H1 (cell line): ENCODE measurements at regions not wholly inside any gene's neighbourhood (a gene's known extent, or its start where the extent isn't known, plus 50 kb on each side); places are given as distances from the start of the nearest gene placed in this dataset.

Source experiments
- CTCF ChIA-PET: fragments of 300-600 bp; sonication (Branson Sonifier 250); formaldehyde crosslinking; loops from one replicate; lab custom pipeline; 2021; ENCODE audit not compliant: partially characterized antibody; lab: Charles Lee
- POLR2A ChIA-PET: fragments of 300-600 bp; sonication (Branson Sonifier 250); formaldehyde crosslinking; loops from one replicate; lab custom pipeline; 2021; ENCODE audit warnings: inconsistent platforms; ENCODE audit not compliant: partially characterized antibody; lab: Charles Lee
- DNase-seq, 2 experiments: peaks; one replicate each; pipeline versions ENCODE4 v3.0.0 to v3.0.0-alpha.2; 2010 to 2022; ENCODE audit warnings: low spot score in 2 of 2, low read depth in 1 of 2, mixed read lengths in 1 of 2
- FAIRE-seq: peaks from 2 replicates; lab custom pipeline; 2011; peaks lifted over from hg19 to GRCh38; lab: Jason Lieb, UNC
- H2AFZ ChIP-seq: 2 replicates; pipeline ENCODE4 v1.8.1; 2012; ENCODE audit warnings: low read length, inconsistent platforms
- H2AK5ac ChIP-seq: 2 replicates; pipeline ENCODE4 v1.6.1; 2013; ENCODE audit warnings: low read depth, low read length
- H2BK120ac ChIP-seq: replicated peaks from 2 replicates; pipeline ENCODE3; 2013; ENCODE audit warnings: low read depth, low read length, inconsistent platforms
- H2BK12ac ChIP-seq: 2 replicates; pipeline ENCODE4 v1.6.1; 2013; ENCODE audit warnings: low read depth, low read length
- H2BK15ac ChIP-seq: 2 replicates; pipeline ENCODE4 v1.6.1; 2013; ENCODE audit warnings: low read length
- H2BK20ac ChIP-seq: 2 replicates; pipeline ENCODE4 v1.6.1; 2013; ENCODE audit warnings: low read length
- H2BK5ac ChIP-seq: 2 replicates; pipeline ENCODE4 v1.6.1; 2013; ENCODE audit warnings: low read depth, low read length
- H3K14ac ChIP-seq: 2 replicates; pipeline ENCODE4 v1.6.1; 2013; ENCODE audit warnings: inconsistent platforms; ENCODE audit not compliant: insufficient read length
- H3K18ac ChIP-seq: 2 replicates; pipeline ENCODE4 v1.6.1; 2013; ENCODE audit warnings: low read length; ENCODE audit errors: extremely low read depth
- H3K23ac ChIP-seq: 2 replicates; pipeline ENCODE4 v1.6.1; 2013; ENCODE audit warnings: inconsistent platforms; ENCODE audit not compliant: insufficient read length
- H3K23me2 ChIP-seq: 2 replicates; pipeline ENCODE4 v1.6.1; 2013; ENCODE audit warnings: low read depth, low read length
- H3K27ac ChIP-seq: 2 replicates; pipeline ENCODE4 v1.6.1; 2011; ENCODE audit warnings: low read depth, low read length, inconsistent platforms
- H3K27me3 ChIP-seq, 4 experiments: replicated peaks in 1 of 4; 1 replicate in 1 of 4; 2 replicates in 3 of 4; pipeline versions ENCODE4 v1.6.1 to v1.8.1; 2011 to 2013; ENCODE audit warnings: low read length in 3 of 4, mild to moderate bottlenecking in 3 of 4, inconsistent platforms in 2 of 4, mixed read lengths in 2 of 4, moderate library complexity in 1 of 4; ENCODE audit not compliant: control insufficient read depth in 3 of 4, insufficient read depth in 3 of 4; ENCODE audit errors: extremely low read depth in 1 of 4
- H3K36me3 ChIP-seq, 4 experiments: 2 replicates each; pipeline versions ENCODE4 v1.6.1 to v1.8.1; 2011 to 2013; ENCODE audit warnings: mild to moderate bottlenecking in 4 of 4, low read length in 3 of 4, moderate library complexity in 2 of 4, control low read depth in 1 of 4, inconsistent platforms in 1 of 4; ENCODE audit not compliant: insufficient read depth in 4 of 4, control insufficient read depth in 2 of 4
- H3K4ac ChIP-seq: replicated peaks from 2 replicates; pipeline ENCODE3; 2013; ENCODE audit warnings: low read length, low read depth, mixed read lengths, inconsistent platforms; ENCODE audit not compliant: insufficient read length
- H3K4me1 ChIP-seq, 4 experiments: replicated peaks in 1 of 4; 1 replicate in 1 of 4; 2 replicates in 3 of 4; pipeline versions ENCODE4 v1.6.1 to v1.8.1; 2011 to 2013; ENCODE audit warnings: low read length in 3 of 4, inconsistent platforms in 2 of 4, mixed read lengths in 1 of 4; ENCODE audit not compliant: insufficient read depth in 4 of 4, control insufficient read depth in 3 of 4
- H3K4me2 ChIP-seq, 2 experiments: 2 replicates each; pipeline versions ENCODE4 v1.6.1 to v1.8.1; 2011 to 2013; ENCODE audit warnings: low read depth in 2 of 2, low read length in 2 of 2, control low read depth in 1 of 2, inconsistent platforms in 1 of 2, mild to moderate bottlenecking in 1 of 2; ENCODE audit not compliant: insufficient read depth in 1 of 2
- H3K4me3 ChIP-seq, 4 experiments: fragments of 200-600, 300-600 bp in 1 of 4; sonication (generic), shearing (Covaris generic), sonication (Bioruptor Twin) in 1 of 4; 2 replicates each; pipeline versions ENCODE4 v1.5.1 to v1.8.1; 2011 to 2016; ENCODE audit warnings: low read length in 4 of 4, low read depth in 3 of 4, control low read depth in 2 of 4, inconsistent platforms in 2 of 4, mild to moderate bottlenecking in 2 of 4, mixed read lengths in 1 of 4, moderate library complexity in 1 of 4; ENCODE audit not compliant: insufficient read depth in 2 of 4; ENCODE audit errors: extremely low read depth in 1 of 4
- H3K56ac ChIP-seq: replicated peaks from 2 replicates; pipeline ENCODE3; 2013; ENCODE audit warnings: low read depth, mild to moderate bottlenecking, mixed read lengths, low read length, inconsistent platforms; ENCODE audit not compliant: insufficient read length
- H3K79me1 ChIP-seq: 2 replicates; pipeline ENCODE4 v1.6.1; 2013; ENCODE audit warnings: low read depth, low read length, control low read depth
- H3K79me2 ChIP-seq, 2 experiments: 2 replicates each; pipeline versions ENCODE4 v1.6.1 to v1.8.1; 2012 to 2013; ENCODE audit warnings: low read length in 2 of 2, mild to moderate bottlenecking in 2 of 2, inconsistent platforms in 1 of 2; ENCODE audit not compliant: insufficient read depth in 2 of 2, control insufficient read depth in 1 of 2
- H3K9ac ChIP-seq, 4 experiments: replicated peaks in 1 of 4; 1 replicate in 1 of 4; 2 replicates in 3 of 4; pipeline versions ENCODE4 v1.6.1 to v1.8.1; 2011 to 2013; ENCODE audit warnings: low read depth in 3 of 4, low read length in 3 of 4, control low read depth in 2 of 4, mild to moderate bottlenecking in 2 of 4, moderate library complexity in 2 of 4, inconsistent platforms in 1 of 4; ENCODE audit errors: extremely low read depth in 1 of 4
- H3K9me3 ChIP-seq, 2 experiments: 2 replicates each; pipeline versions ENCODE4 v1.6.1 to v1.8.1; 2012 to 2013; ENCODE audit warnings: mild to moderate bottlenecking in 2 of 2, moderate library complexity in 2 of 2, control low read depth in 1 of 2, inconsistent platforms in 1 of 2, low read depth in 1 of 2, low read length in 1 of 2, mixed read lengths in 1 of 2; ENCODE audit not compliant: insufficient read depth in 2 of 2
- H4K20me1 ChIP-seq, 2 experiments: replicated peaks in 1 of 2; 2 replicates each; pipeline versions ENCODE3 to v1.8.1; 2011 to 2013; ENCODE audit warnings: inconsistent platforms in 2 of 2, low read length in 2 of 2, mild to moderate bottlenecking in 1 of 2; ENCODE audit not compliant: insufficient read depth in 2 of 2, control insufficient read depth in 1 of 2
- H4K5ac ChIP-seq: 2 replicates; pipeline ENCODE4 v1.6.1; 2013; ENCODE audit warnings: low read length, low read depth, mixed read lengths, inconsistent platforms; ENCODE audit not compliant: insufficient read length
- H4K8ac ChIP-seq: 2 replicates; pipeline ENCODE4 v1.8.0; 2013; ENCODE audit warnings: mild to moderate bottlenecking, moderate library complexity, low read length, inconsistent platforms; ENCODE audit not compliant: insufficient read depth; ENCODE audit errors: extremely low read depth
- H4K91ac ChIP-seq: replicated peaks from 2 replicates; pipeline ENCODE3; 2013; ENCODE audit warnings: low read length, mixed read lengths, inconsistent platforms; ENCODE audit not compliant: insufficient read length
- ASH2L ChIP-seq: fragments of 200-600, 300-600 bp; sonication (generic); IDR thresholded peaks from one replicate; pipeline ENCODE4 v1.7.1; 2017; ENCODE audit warnings: low read length
- BRCA1 ChIP-seq: IDR thresholded peaks from 2 replicates; pipeline ENCODE4 v1.6.1; 2012; ENCODE audit warnings: low read depth, low read length, improper control_type of control experiment
- CREB1 ChIP-seq: IDR thresholded peaks from 2 replicates; pipeline ENCODE4 v1.6.1; 2012; ENCODE audit warnings: inconsistent platforms
- EP300 ChIP-seq, 2 experiments: IDR thresholded peaks; 1 replicate in 1 of 2; 2 replicates in 1 of 2; pipeline ENCODE4 v1.6.1; 2011 to 2012; ENCODE audit warnings: low read depth in 2 of 2, low read length in 2 of 2, mild to moderate bottlenecking in 2 of 2, borderline replicate concordance in 1 of 2, inconsistent platforms in 1 of 2, moderate library complexity in 1 of 2
- MAFK ChIP-seq: IDR thresholded peaks from 2 replicates; pipeline ENCODE4 v1.6.1; 2012; ENCODE audit warnings: low read depth, mild to moderate bottlenecking, improper control_type of control experiment, low read length
- RFX5 ChIP-seq: IDR thresholded peaks from 2 replicates; pipeline ENCODE4 v1.6.1; 2011; ENCODE audit warnings: low read depth, low read length, improper control_type of control experiment, borderline replicate concordance
- RXRA ChIP-seq: IDR thresholded peaks from 2 replicates; pipeline ENCODE4 v1.6.1; 2011; ENCODE audit warnings: low read depth, mild to moderate bottlenecking, low read length, moderate library complexity; ENCODE audit not compliant: insufficient read depth
- SIN3A ChIP-seq, 2 experiments: IDR thresholded peaks in 1 of 2; conservative IDR thresholded peaks in 1 of 2; 2 replicates each; pipeline ENCODE4 v1.6.1; 2011 to 2012; ENCODE audit warnings: low read length in 2 of 2, improper control_type of control experiment in 1 of 2, low read depth in 1 of 2, mild to moderate bottlenecking in 1 of 2
- SUZ12 ChIP-seq: fragments of 200-600 bp; sonication (generic); IDR thresholded peaks from 2 replicates; pipeline ENCODE4 v1.6.1; 2012; ENCODE audit warnings: mild to moderate bottlenecking, inconsistent platforms, low read length, moderate library complexity, mixed read lengths
- TAF7 ChIP-seq: optimal IDR thresholded peaks from 2 replicates; pipeline ENCODE3; 2011; ENCODE audit warnings: low read depth, mild to moderate bottlenecking, inconsistent platforms, low read length, moderate library complexity, borderline replicate concordance
- TBP ChIP-seq: IDR thresholded peaks from 2 replicates; pipeline ENCODE4 v1.6.1; 2011; ENCODE audit warnings: low read depth, low read length, improper control_type of control experiment
- TCF12 ChIP-seq: IDR thresholded peaks from 2 replicates; pipeline ENCODE4 v1.6.1; 2011; ENCODE audit warnings: low read depth, mild to moderate bottlenecking, low read length
- TF ChIP-seq, protein P1 (sequence below), 3 experiments: IDR thresholded peaks; 1 replicate in 2 of 3; 2 replicates in 1 of 3; pipeline versions ENCODE4 v1.5.1 to v1.6.1; 2011; ENCODE audit warnings: low read length in 3 of 3, mild to moderate bottlenecking in 3 of 3, inconsistent platforms in 2 of 3, low read depth in 1 of 3, moderate library complexity in 1 of 3; ENCODE audit not compliant: insufficient read depth in 1 of 3; ENCODE audit errors: control extremely low read depth in 1 of 3
- TF ChIP-seq, protein P2 (sequence below): IDR thresholded peaks from 2 replicates; pipeline ENCODE4 v1.6.1; 2012; ENCODE audit warnings: inconsistent platforms

DNA sequence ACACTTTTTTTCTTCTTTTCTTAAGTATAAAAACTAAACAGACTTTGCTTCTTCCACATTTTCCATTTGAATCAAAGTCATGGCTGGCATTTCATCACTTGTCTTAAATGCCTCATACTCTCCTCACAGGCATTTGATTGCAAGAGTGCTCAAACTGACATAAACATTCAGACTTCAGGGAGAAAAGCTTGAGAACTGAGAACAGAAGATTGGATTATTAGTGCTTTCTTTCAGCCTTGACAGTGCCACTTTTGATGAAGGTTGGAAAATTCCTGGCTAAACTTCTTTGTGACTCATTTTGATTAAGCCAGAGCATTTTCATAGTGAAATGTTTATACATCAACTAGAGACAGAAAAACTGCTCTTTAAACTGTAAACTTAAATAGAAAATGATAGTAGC lies 544.4 kb downstream of the DIPK2A start:
- Histone ChIP-seq H3K18ac (no peak overlapping the region), H2BK120ac (no peak overlapping the region), H4K20me1 (no peaks in the 10 kb centered on the region), H4K91ac (no peak overlapping the region), H3K4me1 (no peaks in the 10 kb centered on the region), H3K23me2 (no peaks in the 10 kb centered on the region; the same call in 1 of the 2 replicates), H3K9me3 (no peaks in the 10 kb centered on the region), H2BK15ac (no peak overlapping the region), H3K14ac (no peak overlapping the region), H3K4me3 (no peak overlapping the region), H3K27me3 (no peaks in the 10 kb centered on the region), H3K56ac (no peak overlapping the region), H3K4me2 (no peak overlapping the region), H3K23ac (no peak overlapping the region), H3K36me3 (no peaks in the 10 kb centered on the region), H3K9ac (no peak overlapping the region), H3K4ac (no peak overlapping the region), H4K5ac (no peak overlapping the region), H3K79me2 (no peaks in the 10 kb centered on the region), H2AFZ (no peak overlapping the region), H3K27ac (no peak overlapping the region), H2BK5ac (no peak overlapping the region), H2BK12ac (no peak overlapping the region), H3K79me1 (no peaks in the 10 kb centered on the region), H2AK5ac (no peak overlapping the region), H4K8ac (no peak overlapping the region), H2BK20ac (no peak overlapping the region)
- DNase-seq (no peak), FAIRE-seq (no peak)
- CTCF ChIA-PET = no interaction called here
- POLR2A ChIA-PET = no interaction called here
- TF ChIP-seq CREB1 = no peak
- no peak for TF ChIP-seq ASH2L
- no peak for TF ChIP-seq RFX5
- no peak for TF ChIP-seq BRCA1
- TF ChIP-seq SIN3A (conservative IDR thresholded peaks at IDR 0.05 in 1 of 2, IDR thresholded peaks at IDR 0.05 in 1 of 2; ENCODE audit: low read depth in 1 of 2, low read length in 2 of 2) = no peak
- no peak for TF ChIP-seq TCF12
- no peak for TF ChIP-seq EP300 (IDR thresholded peaks at IDR 0.05; ENCODE audit: borderline replicate concordance in 1 of 2, low read depth in 2 of 2, low read length in 2 of 2)
- no peak for TF ChIP-seq TAF7
- TF ChIP-seq RXRA = no peak
- TF ChIP-seq MAFK = no peak
- TF ChIP-seq TBP = no peak
- no peak for TF ChIP-seq SUZ12
- TF ChIP-seq, protein P1, sequence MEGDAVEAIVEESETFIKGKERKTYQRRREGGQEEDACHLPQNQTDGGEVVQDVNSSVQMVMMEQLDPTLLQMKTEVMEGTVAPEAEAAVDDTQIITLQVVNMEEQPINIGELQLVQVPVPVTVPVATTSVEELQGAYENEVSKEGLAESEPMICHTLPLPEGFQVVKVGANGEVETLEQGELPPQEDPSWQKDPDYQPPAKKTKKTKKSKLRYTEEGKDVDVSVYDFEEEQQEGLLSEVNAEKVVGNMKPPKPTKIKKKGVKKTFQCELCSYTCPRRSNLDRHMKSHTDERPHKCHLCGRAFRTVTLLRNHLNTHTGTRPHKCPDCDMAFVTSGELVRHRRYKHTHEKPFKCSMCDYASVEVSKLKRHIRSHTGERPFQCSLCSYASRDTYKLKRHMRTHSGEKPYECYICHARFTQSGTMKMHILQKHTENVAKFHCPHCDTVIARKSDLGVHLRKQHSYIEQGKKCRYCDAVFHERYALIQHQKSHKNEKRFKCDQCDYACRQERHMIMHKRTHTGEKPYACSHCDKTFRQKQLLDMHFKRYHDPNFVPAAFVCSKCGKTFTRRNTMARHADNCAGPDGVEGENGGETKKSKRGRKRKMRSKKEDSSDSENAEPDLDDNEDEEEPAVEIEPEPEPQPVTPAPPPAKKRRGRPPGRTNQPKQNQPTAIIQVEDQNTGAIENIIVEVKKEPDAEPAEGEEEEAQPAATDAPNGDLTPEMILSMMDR (IDR thresholded peaks at IDR 0.05; ENCODE audit: control extremely low read depth in 1 of 3, insufficient read depth in 1 of 3, low read depth in 1 of 3, low read length in 3 of 3) = no peak
- TF ChIP-seq, protein P2, sequence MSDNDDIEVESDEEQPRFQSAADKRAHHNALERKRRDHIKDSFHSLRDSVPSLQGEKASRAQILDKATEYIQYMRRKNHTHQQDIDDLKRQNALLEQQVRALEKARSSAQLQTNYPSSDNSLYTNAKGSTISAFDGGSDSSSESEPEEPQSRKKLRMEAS = no peak
